OCI-LY3 (cell line): ENCODE measurements at regions not wholly inside any gene's neighbourhood (a gene's known extent, or its start where the extent isn't known, plus 50 kb on each side); places are given as distances from the start of the nearest gene placed in this dataset.

Source experiments
- H2AFZ ChIP-seq: fragments of 200-600, 300-600 bp; shearing (Covaris generic); 2 replicates; pipeline ENCODE4 v1.6.0; 2014; ENCODE audit warnings: antibody characterized with exemption, low read depth, low read length
- H3K27ac ChIP-seq: fragments of 200-600, 300-600 bp; sonication (generic); 2 replicates; pipeline ENCODE4 v1.5.1; 2014; ENCODE audit warnings: mild to moderate bottlenecking, low read length, moderate library complexity, mixed read lengths
- H3K27me3 ChIP-seq: fragments of 200-600, 300-600 bp; sonication (generic); 2 replicates; pipeline ENCODE4 v1.6.1; 2014; ENCODE audit warnings: low read depth, low read length, mixed read lengths
- H3K36me3 ChIP-seq: fragments of 200-600, 300-600 bp; sonication (generic); replicated peaks from 2 replicates; pipeline ENCODE3; 2014; ENCODE audit warnings: low read depth, low read length, mixed read lengths
- H3K4me1 ChIP-seq: fragments of 300-600, 200-600 bp; sonication (generic); 2 replicates; pipeline ENCODE4 v1.6.1; 2014; ENCODE audit warnings: low read length, mixed read lengths
- H3K4me2 ChIP-seq: fragments of 200-600, 300-600 bp; sonication (generic); 2 replicates; pipeline ENCODE4 v1.6.1; 2014; ENCODE audit warnings: low read length, mixed read lengths
- H3K4me3 ChIP-seq: fragments of 300-600, 200-600 bp; sonication (generic); 2 replicates; pipeline ENCODE4 v1.5.1; 2014; ENCODE audit warnings: antibody characterized with exemption, mild to moderate bottlenecking, low read length, moderate library complexity
- H3K79me2 ChIP-seq: fragments of 300-600, 200-600 bp; shearing (Covaris generic); 2 replicates; pipeline ENCODE4 v1.6.1; 2014; ENCODE audit warnings: mild to moderate bottlenecking, low read length, mixed read lengths
- H3K9ac ChIP-seq: fragments of 300-600, 200-600 bp; shearing (Covaris generic); 2 replicates; pipeline ENCODE4 v1.6.0; 2014; ENCODE audit warnings: mild to moderate bottlenecking, low read length, moderate library complexity
- H3K9me3 ChIP-seq: fragments of 200-600, 300-600 bp; shearing (Covaris generic); 2 replicates; pipeline ENCODE4 v1.6.1; 2014; ENCODE audit warnings: low read length, mixed read lengths; ENCODE audit not compliant: insufficient read depth
- H4K20me1 ChIP-seq: fragments of 200-600, 300-600 bp; sonication (generic); 2 replicates; pipeline ENCODE4 v1.6.1; 2016; ENCODE audit warnings: low read length, mixed read lengths; ENCODE audit not compliant: insufficient read depth
- CTCF ChIP-seq: fragments of 200-600, 300-600 bp; sonication (generic); IDR thresholded peaks from 2 replicates; pipeline ENCODE4 v1.5.1; 2014; ENCODE audit warnings: antibody characterized with exemption, low read length, low read depth
- EZH2phosphoT487 ChIP-seq: fragments of 200-600 bp; shearing (Covaris generic); IDR thresholded peaks from 2 replicates; pipeline ENCODE4 v1.6.1; 2018; ENCODE audit warnings: antibody characterized with exemption, mixed run types, low read depth

- Histone ChIP-seq H3K36me3 (no peaks in the 10 kb centered on the region), H3K4me3 (no peak overlapping the region), H3K9ac (no peak overlapping the region), H3K27ac (no peak overlapping the region), H4K20me1 (no peaks in the 10 kb centered on the region), H3K27me3 (no peaks in the 10 kb centered on the region), H2AFZ (no peak overlapping the region), H3K4me1 (peaks cover 13% of the 10 kb centered on the region; the same call in 1 of the 2 replicates), H3K79me2 (no peaks in the 10 kb centered on the region), H3K9me3 (no peaks in the 10 kb centered on the region), H3K4me2 (no peak overlapping the region)
- TF ChIP-seq EZH2phosphoT487: no peak
- no peak for TF ChIP-seq CTCF
These were observed 793.0 kb upstream of the NDST4 start for GRCh38 chr4:115906428-115906827.

GRCh38 chr4:115883847-115884246, 770.4 kb upstream of the NDST4 start:
- Histone ChIP-seq H3K36me3 (no peaks in the 10 kb centered on the region), H3K79me2 (no peaks in the 10 kb centered on the region), H3K4me2 (no peak overlapping the region), H3K27me3 (no peaks in the 10 kb centered on the region), H2AFZ (no peak overlapping the region), H3K27ac (no peak overlapping the region), H3K9me3 (no peaks in the 10 kb centered on the region), H3K9ac (no peak overlapping the region), H3K4me3 (no peak overlapping the region), H4K20me1 (no peaks in the 10 kb centered on the region), H3K4me1 (no peaks in the 10 kb centered on the region)
- TF ChIP-seq EZH2phosphoT487: no peak
- TF ChIP-seq CTCF: no peak

- no peak overlapping the region for H3K4me2 ChIP-seq
- no peaks in the 10 kb centered on the region for H3K79me2 ChIP-seq
- no peak overlapping the region for H2AFZ ChIP-seq
- no peaks in the 10 kb centered on the region for H3K4me1 ChIP-seq
- H3K4me3 ChIP-seq: no peak overlapping the region
- TF ChIP-seq EZH2phosphoT487 (no peak), CTCF (no peak)
- H4K20me1 ChIP-seq: no peaks in the 10 kb centered on the region
- H3K36me3 ChIP-seq: no peaks in the 10 kb centered on the region
- H3K9me3 ChIP-seq: no peaks in the 10 kb centered on the region
- H3K27ac ChIP-seq: no peak overlapping the region
- no peak overlapping the region for H3K9ac ChIP-seq
- no peaks in the 10 kb centered on the region for H3K27me3 ChIP-seq
These were observed 769.8 kb upstream of the NDST4 start for GRCh38 chr4:115883231-115883630.

- H3K4me1 ChIP-seq: no peaks in the 10 kb centered on the region
- no peaks in the 10 kb centered on the region for H3K36me3 ChIP-seq
- no peaks in the 10 kb centered on the region for H3K79me2 ChIP-seq
- no peak overlapping the region for H2AFZ ChIP-seq
- H3K27me3 ChIP-seq: no peaks in the 10 kb centered on the region
- no peak overlapping the region for H3K9ac ChIP-seq
- H3K4me3 ChIP-seq: no peak overlapping the region
- no peak overlapping the region for H3K27ac ChIP-seq
- no peak for TF ChIP-seq EZH2phosphoT487
- TF ChIP-seq CTCF: peak; percentile 8; the same call in 1 of the 2 replicates
- H3K4me2 ChIP-seq: no peak overlapping the region
- no peaks in the 10 kb centered on the region for H4K20me1 ChIP-seq
- no peaks in the 10 kb centered on the region for H3K9me3 ChIP-seq
These were observed 759.6 kb upstream of the NDST4 start for GRCh38 chr4:115873048-115873447.
